IMR-90 (cell line): ENCODE measurements at regions not wholly inside any gene's neighbourhood (a gene's known extent, or its start where the extent isn't known, plus 50 kb on each side); places are given as distances from the start of the nearest gene placed in this dataset.
A peak's percentile ranks its signal among the peaks of the same experiment; 100 is the strongest.

Experiments used
- ATAC-seq: fragments of 200-7000 bp; cut with Tn5 transposase; 2 replicates; pipeline ENCODE4 v1.9.1; 2020; ENCODE audit warnings: low read depth, mild to moderate bottlenecking, moderate library complexity
- BruUV-seq: library from RNA; stranded (reverse); fragments of 400-500 nt; replicated peaks from 2 replicates; lab custom pipeline; 2021; lab: Mats Ljungman, UMichigan
- CTCF ChIA-PET: fragments of 300-600 bp; formaldehyde crosslinking; extraction: SDS; loops from one replicate; lab custom pipeline; 2021; ENCODE audit warnings: antibody characterized with exemption; lab: Yijun Ruan, JAX
- POLR2A ChIA-PET: fragments of 300-600 bp; sonication (Branson Sonifier 250); formaldehyde crosslinking; loops from one replicate; lab custom pipeline; 2022; ENCODE audit warnings: antibody characterized with exemption; ENCODE audit not compliant: unreplicated experiment; lab: Charles Lee
- DNase-seq: peaks from one replicate; pipeline ENCODE4 v3.0.0; 2013
- H2AFZ ChIP-seq: replicated peaks from 2 replicates; pipeline ENCODE3; 2013; ENCODE audit warnings: low read length, mild to moderate bottlenecking; ENCODE audit not compliant: poor library complexity
- H2AK5ac ChIP-seq: 2 replicates; pipeline ENCODE4 v1.6.1; 2013; ENCODE audit warnings: low read depth, low read length, inconsistent platforms
- H2AK9ac ChIP-seq: replicated peaks from 2 replicates; pipeline ENCODE3; 2013; ENCODE audit warnings: mild to moderate bottlenecking, low read depth, low read length, moderate library complexity; ENCODE audit not compliant: poor library complexity
- H2BK120ac ChIP-seq: 2 replicates; pipeline ENCODE4 v1.6.1; 2013; ENCODE audit warnings: low read depth, low read length, inconsistent platforms
- H2BK15ac ChIP-seq: 3 replicates; pipeline ENCODE4 v1.6.1; 2013; ENCODE audit warnings: low read depth, low read length, inconsistent platforms
- H2BK20ac ChIP-seq: 2 replicates; pipeline ENCODE4 v1.6.1; 2013; ENCODE audit warnings: low read depth, mild to moderate bottlenecking, inconsistent platforms, low read length, moderate library complexity
- H2BK5ac ChIP-seq: 2 replicates; pipeline ENCODE4 v1.6.1; 2013; ENCODE audit warnings: mild to moderate bottlenecking, low read depth, low read length, inconsistent platforms; ENCODE audit not compliant: poor library complexity, severe bottlenecking
- H3K14ac ChIP-seq: replicated peaks from 2 replicates; pipeline ENCODE4 v1.6.1; 2013; ENCODE audit warnings: low read depth, low read length, inconsistent platforms
- H3K18ac ChIP-seq: 2 replicates; pipeline ENCODE4 v1.6.1; 2013; ENCODE audit warnings: low read depth, low read length, control low read depth
- H3K23ac ChIP-seq: 2 replicates; pipeline ENCODE4 v1.6.1; 2013; ENCODE audit warnings: low read depth, low read length, inconsistent platforms
- H3K27ac ChIP-seq: 2 replicates; pipeline ENCODE4 v1.5.1; 2013; ENCODE audit warnings: mild to moderate bottlenecking, control low read depth, low read length; ENCODE audit not compliant: insufficient read depth
- H3K27me3 ChIP-seq: 2 replicates; pipeline ENCODE4 v1.6.1; 2013; ENCODE audit warnings: low read length; ENCODE audit not compliant: control insufficient read depth, insufficient read depth
- H3K36me3 ChIP-seq: 2 replicates; pipeline ENCODE4 v1.6.1; 2013; ENCODE audit warnings: low read length, mixed read lengths; ENCODE audit not compliant: control insufficient read depth, insufficient read depth
- H3K4ac ChIP-seq: 2 replicates; pipeline ENCODE4 v1.6.1; 2013; ENCODE audit warnings: low read depth, low read length, inconsistent platforms
- H3K4me1 ChIP-seq: 2 replicates; pipeline ENCODE4 v1.6.1; 2013; ENCODE audit warnings: low read length, mixed read lengths; ENCODE audit not compliant: control insufficient read depth, insufficient read depth
- H3K4me2 ChIP-seq: 2 replicates; pipeline ENCODE4 v1.6.1; 2013; ENCODE audit warnings: low read depth, mild to moderate bottlenecking, control low read depth, low read length, moderate library complexity
- H3K4me3 ChIP-seq: 2 replicates; pipeline ENCODE4 v1.5.1; 2013; ENCODE audit warnings: low read depth, mild to moderate bottlenecking, control low read depth, low read length, moderate library complexity; ENCODE audit not compliant: insufficient read depth
- H3K56ac ChIP-seq: 2 replicates; pipeline ENCODE4 v1.6.1; 2013; ENCODE audit warnings: low read length, inconsistent platforms; ENCODE audit not compliant: insufficient read depth; ENCODE audit errors: extremely low read depth
- H3K79me1 ChIP-seq, 2 experiments: 2 replicates each; pipeline ENCODE4 v1.6.1; 2013; ENCODE audit warnings: low read length in 2 of 2, inconsistent platforms in 1 of 2, low read depth in 1 of 2
- H3K9ac ChIP-seq: 2 replicates; pipeline ENCODE4 v1.6.1; 2013; ENCODE audit warnings: low read depth, low read length, control low read depth
- H3K9me1 ChIP-seq: 2 replicates; pipeline ENCODE4 v1.6.1; 2013; ENCODE audit warnings: low read length, inconsistent platforms; ENCODE audit not compliant: insufficient read depth
- H3K9me3 ChIP-seq: 2 replicates; pipeline ENCODE4 v1.6.1; 2013; ENCODE audit warnings: low read length; ENCODE audit not compliant: control insufficient read depth, insufficient read depth
- H4K20me1 ChIP-seq: 2 replicates; pipeline ENCODE4 v1.6.1; 2013; ENCODE audit warnings: low read length, inconsistent platforms; ENCODE audit not compliant: insufficient read depth
- H4K5ac ChIP-seq: 2 replicates; pipeline ENCODE4 v1.6.1; 2013; ENCODE audit warnings: mild to moderate bottlenecking, low read depth, low read length, control low read depth
- H4K8ac ChIP-seq, 2 experiments: 2 replicates each; pipeline ENCODE4 v1.6.1; 2013; ENCODE audit warnings: low read depth in 2 of 2, low read length in 2 of 2, control low read depth in 1 of 2, inconsistent platforms in 1 of 2
- H4K91ac ChIP-seq: 2 replicates; pipeline ENCODE4 v1.6.1; 2013; ENCODE audit warnings: low read depth, low read length, inconsistent platforms; ENCODE audit not compliant: insufficient read depth
- BHLHE40 ChIP-seq: fragments of 150-350 bp; IDR thresholded peaks from 2 replicates; pipeline ENCODE4 v1.6.1; 2016; ENCODE audit warnings: mild to moderate bottlenecking, low read depth, low read length
- CHD1 ChIP-seq: IDR thresholded peaks from 2 replicates; pipeline ENCODE4 v1.6.1; 2012; ENCODE audit warnings: low read depth, low read length, improper control_type of control experiment
- FOS ChIP-seq: fragments of 150-350 bp; IDR thresholded peaks from 2 replicates; pipeline ENCODE4 v1.6.1; 2016; ENCODE audit warnings: low read depth, low read length
- MAFK ChIP-seq: IDR thresholded peaks from 2 replicates; pipeline ENCODE4 v1.6.1; 2012; ENCODE audit warnings: low read depth, low read length, improper control_type of control experiment
- MAZ ChIP-seq: IDR thresholded peaks from 2 replicates; pipeline ENCODE4 v1.6.1; 2012; ENCODE audit warnings: low read depth, mild to moderate bottlenecking, low read length, improper control_type of control experiment, moderate library complexity, borderline replicate concordance
- MXI1 ChIP-seq: IDR thresholded peaks from 2 replicates; pipeline ENCODE4 v1.6.1; 2012; ENCODE audit warnings: low read depth, mild to moderate bottlenecking, low read length, moderate library complexity, borderline replicate concordance
- POLR2A ChIP-seq: IDR thresholded peaks from 2 replicates; pipeline ENCODE4 v1.6.1; 2012; ENCODE audit warnings: mild to moderate bottlenecking, low read depth, low read length
- RAD21 ChIP-seq: IDR thresholded peaks from 2 replicates; pipeline ENCODE4 v1.6.1; 2012; ENCODE audit warnings: low read length, improper control_type of control experiment
- RCOR1 ChIP-seq: IDR thresholded peaks from 2 replicates; pipeline ENCODE4 v1.6.1; 2012; ENCODE audit warnings: mild to moderate bottlenecking, low read length, improper control_type of control experiment; ENCODE audit not compliant: insufficient replicate concordance
- RFX5 ChIP-seq: IDR thresholded peaks from 2 replicates; pipeline ENCODE4 v1.8.0; 2012; ENCODE audit warnings: low read depth, mild to moderate bottlenecking, low read length, moderate library complexity
- SMC3 ChIP-seq: fragments of 150-350 bp; IDR thresholded peaks from 2 replicates; pipeline ENCODE4 v1.6.1; 2016; ENCODE audit warnings: low read depth, mild to moderate bottlenecking, antibody characterized with exemption, low read length, moderate library complexity
- WGBS, 2 experiments: methylation state at CpG; one replicate each; pipeline versions ENCODE4 v1.1.5 to v1.1.7; 2013; ENCODE audit warnings: missing lambda C conversion rate in 2 of 2; ENCODE audit not compliant: insufficient read length in 1 of 2; ENCODE audit errors: extremely low coverage in 2 of 2; 5-methylcytosine and 5-hydroxymethylcytosine counted together
- dilution Hi-C: fragments of 300-500 bp; cut with HindIII; formaldehyde crosslinking; loops from one replicate; pipeline ENCODE4 v1.14.3; 2018; ENCODE audit warnings: low sequenced_read_pairs; ENCODE audit not compliant: unreplicated experiment
- in situ Hi-C: fragments of 300-500 bp; cut with MboI; formaldehyde crosslinking; loops from 3 replicates; pipeline ENCODE4 v1.14.3; 2019; ENCODE audit warnings: low sequenced_read_pairs, inconsistent platforms, mixed read lengths
- intact Hi-C: fragments of 100-400 bp; cut with micrococcal nuclease; formaldehyde crosslinking; loops from 2 replicates; pipeline ENCODE4 v1.10.0; 2022
- TF ChIP-seq, protein P1 (sequence below): fragments of 150-350 bp; IDR thresholded peaks from 2 replicates; pipeline ENCODE4 v1.6.1; 2016; ENCODE audit warnings: low read depth, mild to moderate bottlenecking, low read length, moderate library complexity, borderline replicate concordance

DNA sequence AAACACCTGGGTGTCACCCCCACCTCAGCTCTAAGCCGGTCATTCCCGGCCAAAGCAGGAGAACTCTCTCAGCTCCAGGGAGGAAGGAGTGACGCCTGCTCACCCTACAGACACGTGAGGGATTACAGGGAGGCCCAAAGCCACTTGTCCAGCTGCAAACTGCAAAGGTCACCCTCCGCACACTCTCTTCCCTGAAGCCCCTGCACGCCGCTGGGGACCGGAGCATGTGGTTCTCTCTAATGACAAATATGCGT, 108.0 kb upstream of the ID2 start:
- no peaks in the 10 kb centered on the region for H3K9me3 ChIP-seq
- dilution Hi-C loops: no loop called here
- H3K9ac ChIP-seq: no peak overlapping the region
- H3K23ac ChIP-seq: no peak overlapping the region
- H2BK20ac ChIP-seq: no peak overlapping the region
- no peak overlapping the region for H3K4me2 ChIP-seq
- H4K20me1 ChIP-seq: no peaks in the 10 kb centered on the region
- H2AFZ ChIP-seq: peak overlapping the region; percentile 7
- H2BK120ac ChIP-seq: no peak overlapping the region
- no peak for DNase-seq
- no peak overlapping the region for H4K8ac ChIP-seq
- in situ Hi-C loops: no loop called here
- no peak overlapping the region for H3K4me3 ChIP-seq
- peaks cover 7% of the 10 kb centered on the region; the same call in 1 of the 2 replicates for H3K9me1 ChIP-seq
- H4K91ac ChIP-seq: no peak overlapping the region
- H3K79me1 ChIP-seq: no peaks in the 10 kb centered on the region
- no peak overlapping the region for H3K4ac ChIP-seq
- H4K5ac ChIP-seq: no peak overlapping the region
- H3K27ac ChIP-seq: no peak overlapping the region
- H3K36me3 ChIP-seq: no peaks in the 10 kb centered on the region
- intact Hi-C loops: no loop called here
- no peak overlapping the region for H2BK15ac ChIP-seq
- no peaks in the 10 kb centered on the region for H3K27me3 ChIP-seq
- TF ChIP-seq POLR2A: no peak
- TF ChIP-seq FOS: no peak
- TF ChIP-seq MAZ: no peak
- no peak for TF ChIP-seq RFX5
- no peak for TF ChIP-seq BHLHE40
- TF ChIP-seq, protein P1, sequence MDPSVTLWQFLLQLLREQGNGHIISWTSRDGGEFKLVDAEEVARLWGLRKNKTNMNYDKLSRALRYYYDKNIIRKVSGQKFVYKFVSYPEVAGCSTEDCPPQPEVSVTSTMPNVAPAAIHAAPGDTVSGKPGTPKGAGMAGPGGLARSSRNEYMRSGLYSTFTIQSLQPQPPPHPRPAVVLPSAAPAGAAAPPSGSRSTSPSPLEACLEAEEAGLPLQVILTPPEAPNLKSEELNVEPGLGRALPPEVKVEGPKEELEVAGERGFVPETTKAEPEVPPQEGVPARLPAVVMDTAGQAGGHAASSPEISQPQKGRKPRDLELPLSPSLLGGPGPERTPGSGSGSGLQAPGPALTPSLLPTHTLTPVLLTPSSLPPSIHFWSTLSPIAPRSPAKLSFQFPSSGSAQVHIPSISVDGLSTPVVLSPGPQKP: no peak
- no peak for TF ChIP-seq RAD21
- no peak for TF ChIP-seq CHD1
- TF ChIP-seq SMC3: no peak
- no peak for TF ChIP-seq RCOR1
- TF ChIP-seq MAFK: no peak
- TF ChIP-seq MXI1: no peak
- no peak overlapping the region for H3K14ac ChIP-seq
- no TSS peak for BruUV-seq
- no peak overlapping the region for H3K18ac ChIP-seq
- H2AK9ac ChIP-seq: no peak overlapping the region
- no peak for ATAC-seq
- H3K56ac ChIP-seq: no peak overlapping the region
- peak overlapping the region; percentile 18; the same call in 1 of the 2 replicates for H2AK5ac ChIP-seq
- H2BK5ac ChIP-seq: no peak overlapping the region
- H3K4me1 ChIP-seq: peaks cover 7% of the 10 kb centered on the region; the same call in 1 of the 2 replicates
- ChIA-PET CTCF (no interaction called here), POLR2A (no interaction called here)
- 91% methylated on average over 4 of the region's 9 CpGs; no CpG with 5 or more reads in 1 of the 2 experiments for WGBS, 2 experiments
